Mucosa of rectum (tissue), 2 donors: ENCODE measurements at regions not wholly inside any gene's neighbourhood (a gene's known extent, or its start where the extent isn't known, plus 50 kb on each side); places are given as distances from the start of the nearest gene placed in this dataset.

Experiments used
- H3K27ac ChIP-seq, 2 donors: one replicate each; pipeline ENCODE4 v1.7.0; 2013; ENCODE audit warnings: inconsistent platforms in 2 of 2, low read depth in 2 of 2, low read length in 2 of 2
- H3K27me3 ChIP-seq, 2 donors: one replicate each; pipeline ENCODE4 v1.7.0; 2013; ENCODE audit warnings: low read length in 2 of 2; ENCODE audit not compliant: control insufficient read depth in 2 of 2, insufficient read depth in 2 of 2
- H3K36me3 ChIP-seq, 2 donors: one replicate each; pipeline ENCODE4 v1.7.0; 2013; ENCODE audit warnings: low read length in 2 of 2; ENCODE audit not compliant: control insufficient read depth in 2 of 2, insufficient read depth in 2 of 2
- H3K4me1 ChIP-seq, 2 donors: one replicate each; pipeline ENCODE4 v1.7.0; 2013; ENCODE audit warnings: low read length in 2 of 2, mild to moderate bottlenecking in 1 of 2; ENCODE audit not compliant: control insufficient read depth in 2 of 2, insufficient read depth in 2 of 2
- H3K4me3 ChIP-seq, 2 donors: one replicate each; pipeline ENCODE4 v1.7.0; 2013; ENCODE audit warnings: low read length in 2 of 2
- H3K9ac ChIP-seq, 2 donors: one replicate each; pipeline ENCODE4 v1.7.0; 2013; ENCODE audit warnings: low read length in 2 of 2, low read depth in 1 of 2, mild to moderate bottlenecking in 1 of 2
- H3K9me3 ChIP-seq, 2 donors: one replicate each; pipeline ENCODE4 v1.7.0; 2013; ENCODE audit warnings: low read length in 2 of 2; ENCODE audit not compliant: control insufficient read depth in 2 of 2
- donor health status: healthy.
- donor health status: Normal muscosa, but diverticular disease.

GRCh38 chr11:110034806-110035205 lies 58.4 kb upstream of the ZC3H12C start:
- no peaks in the 10 kb centered on the region for H3K36me3 ChIP-seq
- H3K4me3 ChIP-seq: no peak overlapping the region
- no peaks in the 10 kb centered on the region for H3K27me3 ChIP-seq
- no peak overlapping the region for H3K9ac ChIP-seq
- H3K27ac ChIP-seq: no peak overlapping the region
- H3K9me3 ChIP-seq: no peaks in the 10 kb centered on the region
- H3K4me1 ChIP-seq: no peaks in the 10 kb centered on the region

- no peaks in the 10 kb centered on the region for H3K4me1 ChIP-seq
- no peaks in the 10 kb centered on the region for H3K36me3 ChIP-seq
- H3K4me3 ChIP-seq: no peak overlapping the region
- no peaks in the 10 kb centered on the region for H3K27me3 ChIP-seq
- no peak overlapping the region for H3K27ac ChIP-seq
- H3K9me3 ChIP-seq: no peaks in the 10 kb centered on the region
- no peak overlapping the region for H3K9ac ChIP-seq
Measured at GRCh38 chr11:110035357-110035756, 57.8 kb upstream of the ZC3H12C start.

GRCh38 chr11:110038201-110038600 lies 55.0 kb upstream of the ZC3H12C start:
- Histone ChIP-seq H3K27ac (no peak overlapping the region), H3K27me3 (no peaks in the 10 kb centered on the region), H3K9me3 (no peaks in the 10 kb centered on the region), H3K4me1 (no peaks in the 10 kb centered on the region), H3K36me3 (no peaks in the 10 kb centered on the region), H3K9ac (no peak overlapping the region), H3K4me3 (no peak overlapping the region)
